ENCODE measurements at regions not wholly inside any gene's neighbourhood (a gene's known extent, or its start where the extent isn't known, plus 50 kb on each side); places are given as distances from the start of the nearest gene placed in this dataset.

DNA sequence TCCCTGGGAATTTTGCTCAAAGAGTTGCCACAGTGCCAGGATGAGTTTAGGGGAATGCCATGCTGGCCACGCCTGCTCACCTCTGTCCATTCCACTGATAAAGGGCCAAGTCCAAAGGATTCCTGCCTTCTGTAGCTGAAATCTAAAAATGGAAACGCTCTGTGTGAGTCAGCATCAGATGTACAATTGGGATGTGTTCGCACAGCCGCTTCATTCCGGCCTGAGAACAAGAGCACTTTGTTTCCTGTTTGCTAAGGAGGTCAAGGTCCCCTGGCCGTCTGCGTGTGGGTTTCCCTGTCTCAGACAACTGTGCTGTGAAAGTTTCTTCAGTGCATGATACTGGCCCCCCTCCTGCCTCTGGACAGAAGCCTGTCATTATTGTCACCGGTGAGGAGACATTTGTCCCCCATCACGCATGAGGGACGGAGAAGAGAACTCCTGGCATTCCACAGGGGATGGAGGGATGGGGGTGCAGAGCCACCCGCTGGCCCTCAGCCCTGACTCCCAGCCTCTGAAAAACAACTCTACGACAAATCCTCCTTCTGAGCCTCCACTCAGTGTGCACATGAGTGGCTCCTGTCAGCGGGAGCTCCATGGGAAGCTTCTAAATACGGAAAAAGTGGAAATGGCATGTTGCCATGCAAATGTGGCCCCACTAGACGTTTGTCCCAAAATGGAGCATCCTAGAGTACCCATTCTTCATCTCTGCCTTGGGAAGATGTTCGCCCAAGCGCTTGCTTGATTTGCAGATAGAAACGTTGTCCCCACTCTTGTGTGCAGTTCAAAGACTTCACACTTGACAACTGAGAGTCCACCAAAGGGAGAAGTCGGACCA is 143.5 kb upstream of the AFDN start (continued):
- TF ChIP-seq, protein P1, sequence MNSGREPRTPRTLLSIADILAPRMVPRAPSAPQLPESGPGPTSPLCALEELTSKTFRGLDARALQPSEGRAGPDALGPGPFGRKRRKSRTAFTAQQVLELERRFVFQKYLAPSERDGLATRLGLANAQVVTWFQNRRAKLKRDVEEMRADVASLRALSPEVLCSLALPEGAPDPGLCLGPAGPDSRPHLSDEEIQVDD (CRISPR knock-in tag; IDR thresholded peaks at IDR 0.05; ENCODE audit: borderline replicate concordance), result no peak
- TF ChIP-seq, protein P2, sequence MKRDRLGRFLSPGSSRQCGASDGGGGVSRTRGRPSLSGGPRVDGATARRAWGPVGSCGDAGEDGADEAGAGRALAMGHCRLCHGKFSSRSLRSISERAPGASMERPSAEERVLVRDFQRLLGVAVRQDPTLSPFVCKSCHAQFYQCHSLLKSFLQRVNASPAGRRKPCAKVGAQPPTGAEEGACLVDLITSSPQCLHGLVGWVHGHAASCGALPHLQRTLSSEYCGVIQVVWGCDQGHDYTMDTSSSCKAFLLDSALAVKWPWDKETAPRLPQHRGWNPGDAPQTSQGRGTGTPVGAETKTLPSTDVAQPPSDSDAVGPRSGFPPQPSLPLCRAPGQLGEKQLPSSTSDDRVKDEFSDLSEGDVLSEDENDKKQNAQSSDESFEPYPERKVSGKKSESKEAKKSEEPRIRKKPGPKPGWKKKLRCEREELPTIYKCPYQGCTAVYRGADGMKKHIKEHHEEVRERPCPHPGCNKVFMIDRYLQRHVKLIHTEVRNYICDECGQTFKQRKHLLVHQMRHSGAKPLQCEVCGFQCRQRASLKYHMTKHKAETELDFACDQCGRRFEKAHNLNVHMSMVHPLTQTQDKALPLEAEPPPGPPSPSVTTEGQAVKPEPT (CRISPR knock-in tag; IDR thresholded peaks at IDR 0.05; ENCODE audit: low read depth), result peak; percentile 64; the same call in 1 of the 2 replicates
- TF ChIP-seq ZNF10 (CRISPR knock-in tag; IDR thresholded peaks at IDR 0.05; ENCODE audit: borderline replicate concordance, low read depth) (no peak), ZNF766 (CRISPR knock-in tag; IDR thresholded peaks at IDR 0.05; ENCODE audit: borderline replicate concordance) (peak; percentile 89; the same call in 1 of the 2 replicates), PRMT3 (CRISPR knock-in tag; IDR thresholded peaks at IDR 0.05; ENCODE audit: borderline replicate concordance, low read depth) (no peak; the same call in 1 of the 2 replicates), BCL6 (CRISPR knock-in tag; IDR thresholded peaks at IDR 0.05) (peak; percentile 98), GATAD1 (CRISPR knock-in tag; IDR thresholded peaks at IDR 0.05) (peak; percentile 76), RXRA (CRISPR knock-in tag; IDR thresholded peaks at IDR 0.05) (peak; percentile 100), EEA1 (CRISPR knock-in tag; IDR thresholded peaks at IDR 0.05; ENCODE audit: borderline replicate concordance) (no peak), U2AF2 (IDR thresholded peaks at IDR 0.05; ENCODE audit: low read depth, low read length) (no peak), NFYB (CRISPR knock-in tag; IDR thresholded peaks at IDR 0.05) (no peak; the same call in 1 of the 2 replicates), TCF7L2 (IDR thresholded peaks at IDR 0.05; ENCODE audit: low read depth, low read length) (no peak; the same call in 1 of the 2 replicates), KAT8 (CRISPR knock-in tag; IDR thresholded peaks at IDR 0.05) (peak; percentile 94), TOE1 (CRISPR knock-in tag; IDR thresholded peaks at IDR 0.05) (peak; percentile 69; the same call in 1 of the 2 replicates), TRIM24 (CRISPR knock-in tag; IDR thresholded peaks at IDR 0.05) (peak; percentile 88), RFX3 (CRISPR knock-in tag; IDR thresholded peaks at IDR 0.05) (peak; percentile 16; the same call in 1 of the 2 replicates)
- TF ChIP-seq, protein P3, sequence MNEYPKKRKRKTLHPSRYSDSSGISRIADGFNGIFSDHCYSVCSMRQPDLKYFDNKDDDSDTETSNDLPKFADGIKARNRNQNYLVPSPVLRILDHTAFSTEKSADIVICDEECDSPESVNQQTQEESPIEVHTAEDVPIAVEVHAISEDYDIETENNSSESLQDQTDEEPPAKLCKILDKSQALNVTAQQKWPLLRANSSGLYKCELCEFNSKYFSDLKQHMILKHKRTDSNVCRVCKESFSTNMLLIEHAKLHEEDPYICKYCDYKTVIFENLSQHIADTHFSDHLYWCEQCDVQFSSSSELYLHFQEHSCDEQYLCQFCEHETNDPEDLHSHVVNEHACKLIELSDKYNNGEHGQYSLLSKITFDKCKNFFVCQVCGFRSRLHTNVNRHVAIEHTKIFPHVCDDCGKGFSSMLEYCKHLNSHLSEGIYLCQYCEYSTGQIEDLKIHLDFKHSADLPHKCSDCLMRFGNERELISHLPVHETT (CRISPR knock-in tag; conservative IDR thresholded peaks at IDR 0.05), result peak; percentile 81; the same call in 1 of the 2 replicates
- TF ChIP-seq, protein P4, sequence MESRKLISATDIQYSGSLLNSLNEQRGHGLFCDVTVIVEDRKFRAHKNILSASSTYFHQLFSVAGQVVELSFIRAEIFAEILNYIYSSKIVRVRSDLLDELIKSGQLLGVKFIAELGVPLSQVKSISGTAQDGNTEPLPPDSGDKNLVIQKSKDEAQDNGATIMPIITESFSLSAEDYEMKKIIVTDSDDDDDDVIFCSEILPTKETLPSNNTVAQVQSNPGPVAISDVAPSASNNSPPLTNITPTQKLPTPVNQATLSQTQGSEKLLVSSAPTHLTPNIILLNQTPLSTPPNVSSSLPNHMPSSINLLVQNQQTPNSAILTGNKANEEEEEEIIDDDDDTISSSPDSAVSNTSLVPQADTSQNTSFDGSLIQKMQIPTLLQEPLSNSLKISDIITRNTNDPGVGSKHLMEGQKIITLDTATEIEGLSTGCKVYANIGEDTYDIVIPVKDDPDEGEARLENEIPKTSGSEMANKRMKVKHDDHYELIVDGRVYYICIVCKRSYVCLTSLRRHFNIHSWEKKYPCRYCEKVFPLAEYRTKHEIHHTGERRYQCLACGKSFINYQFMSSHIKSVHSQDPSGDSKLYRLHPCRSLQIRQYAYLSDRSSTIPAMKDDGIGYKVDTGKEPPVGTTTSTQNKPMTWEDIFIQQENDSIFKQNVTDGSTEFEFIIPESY (CRISPR knock-in tag; IDR thresholded peaks at IDR 0.05), result peak; percentile 75; the same call in 1 of the 2 replicates
- TF ChIP-seq, protein P5, sequence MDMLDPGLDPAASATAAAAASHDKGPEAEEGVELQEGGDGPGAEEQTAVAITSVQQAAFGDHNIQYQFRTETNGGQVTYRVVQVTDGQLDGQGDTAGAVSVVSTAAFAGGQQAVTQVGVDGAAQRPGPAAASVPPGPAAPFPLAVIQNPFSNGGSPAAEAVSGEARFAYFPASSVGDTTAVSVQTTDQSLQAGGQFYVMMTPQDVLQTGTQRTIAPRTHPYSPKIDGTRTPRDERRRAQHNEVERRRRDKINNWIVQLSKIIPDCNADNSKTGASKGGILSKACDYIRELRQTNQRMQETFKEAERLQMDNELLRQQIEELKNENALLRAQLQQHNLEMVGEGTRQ (IDR thresholded peaks at IDR 0.05; ENCODE audit: low read depth, low read length), result no peak
- TF ChIP-seq, protein P5 (CRISPR knock-in tag; IDR thresholded peaks at IDR 0.05; ENCODE audit: borderline replicate concordance), result no peak; the same call in 1 of the 2 replicates
- TF ChIP-seq, protein P6, sequence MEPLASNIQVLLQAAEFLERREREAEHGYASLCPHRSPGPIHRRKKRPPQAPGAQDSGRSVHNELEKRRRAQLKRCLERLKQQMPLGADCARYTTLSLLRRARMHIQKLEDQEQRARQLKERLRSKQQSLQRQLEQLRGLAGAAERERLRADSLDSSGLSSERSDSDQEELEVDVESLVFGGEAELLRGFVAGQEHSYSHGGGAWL (CRISPR knock-in tag; IDR thresholded peaks at IDR 0.05), result peak; percentile 40; the same call in 1 of the 2 replicates
